ENCODE measurements at regions not wholly inside any gene's neighbourhood (a gene's known extent, or its start where the extent isn't known, plus 50 kb on each side); places are given as distances from the start of the nearest gene placed in this dataset.
"Not testable (repeated sequence)": the region's sequence is repeated elsewhere in the genome, so short reads cannot be mapped to it uniquely, and the experiment has no call there.

- not testable (repeated sequence) for DNase-seq
Measured at GRCh38 chr10:45056806-45057205, 56.1 kb downstream of the ZNF22 start.

GRCh38 chr10:45058580-45058979, 57.9 kb downstream of the ZNF22 start:
- DNase-seq: no peak

GRCh38 chr10:45058992-45059561, 58.4 kb downstream of the ZNF22 start:
- DNase-seq: no peak

- DNase-seq: no peak
Measured at GRCh38 chr10:45059632-45060031, 58.9 kb downstream of the ZNF22 start.

GRCh38 chr10:45061982-45062381, 61.3 kb downstream of the ZNF22 start:
- DNase-seq: no peak

GRCh38 chr10:45063591-45064231, 63.0 kb downstream of the ZNF22 start:
- DNase-seq: no peak

- no peak for DNase-seq
Measured at GRCh38 chr10:45064998-45065397, 64.3 kb downstream of the ZNF22 start.

- DNase-seq: no peak
Measured at GRCh38 chr10:45071043-45071813, 70.5 kb downstream of the ZNF22 start.

- no peak for DNase-seq
Measured at GRCh38 chr10:45075216-45075615, 74.5 kb downstream of the ZNF22 start.

- DNase-seq: no peak
Measured at GRCh38 chr10:45075826-45076380, 75.2 kb downstream of the ZNF22 start.

GRCh38 chr10:45076891-45077290, 76.2 kb downstream of the ZNF22 start:
- no peak for DNase-seq

- no peak for DNase-seq
Measured at GRCh38 chr10:45080331-45080730, 79.6 kb downstream of the ZNF22 start.

- DNase-seq: no peak
Measured at GRCh38 chr10:45082176-45082575, 81.5 kb downstream of the ZNF22 start.

GRCh38 chr10:45091968-45092367, 91.2 kb downstream of the ZNF22 start:
- no peak for DNase-seq

GRCh38 chr10:45093945-45094344, 93.2 kb downstream of the ZNF22 start:
- no peak for DNase-seq

- DNase-seq: no peak
Measured at GRCh38 chr10:45095286-45095685, 94.6 kb downstream of the ZNF22 start.

GRCh38 chr10:45096001-45096400, 95.3 kb downstream of the ZNF22 start:
- DNase-seq: no peak

GRCh38 chr10:45100429-45100828, 99.7 kb downstream of the ZNF22 start:
- DNase-seq: no peak

- no peak for DNase-seq
Measured at GRCh38 chr10:45104674-45105073, 104.0 kb downstream of the ZNF22 start.

- DNase-seq: not testable (repeated sequence)
Measured at GRCh38 chr10:45105309-45105708, 104.6 kb downstream of the ZNF22 start.

- no peak for DNase-seq
Measured at GRCh38 chr10:45106236-45106856, 105.6 kb downstream of the ZNF22 start.

GRCh38 chr10:45111509-45111908, 110.8 kb downstream of the ZNF22 start:
- DNase-seq: no peak

GRCh38 chr10:45117940-45118339, 117.2 kb downstream of the ZNF22 start:
- not testable (repeated sequence) for DNase-seq
